OCI-M2 (cell line): ENCODE measurements at regions not wholly inside any gene's neighbourhood (a gene's known extent, or its start where the extent isn't known, plus 50 kb on each side); places are given as distances from the start of the nearest gene placed in this dataset.
"Not testable (repeated sequence)": the region's sequence is repeated elsewhere in the genome, so short reads cannot be mapped to it uniquely, and the experiment has no call there.

Experiments used
- DNase-seq: peaks from one replicate; lab custom pipeline; 2025; ENCODE audit not compliant: unreplicated experiment; lab: John Stamatoyannopoulos, UW

DNA sequence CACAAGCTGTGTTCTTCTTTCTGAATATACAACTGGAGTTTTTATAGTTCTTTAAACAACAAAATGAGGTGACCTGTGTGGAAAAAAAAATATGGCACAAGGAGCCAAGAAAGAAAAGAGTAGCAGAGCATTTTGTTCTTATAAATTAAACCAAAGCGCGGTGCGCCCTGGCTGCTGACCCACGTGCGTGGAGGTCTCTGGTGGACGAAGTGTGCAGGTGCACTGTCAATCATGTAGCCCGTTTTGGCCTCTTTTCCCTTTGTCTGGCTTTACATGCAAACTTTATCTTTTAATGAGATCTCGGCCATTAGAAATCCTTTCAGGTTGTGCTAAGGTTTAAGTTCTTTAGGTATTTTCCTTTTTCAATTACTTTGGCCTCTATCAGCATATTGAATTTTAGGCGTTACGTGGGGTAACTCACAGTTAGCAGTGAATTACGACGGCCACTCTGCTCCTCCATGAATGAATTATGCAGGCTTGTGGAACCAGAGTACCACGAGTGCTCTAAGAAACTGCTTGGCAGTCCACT, 443.9 kb upstream of the SLC10A2 start:
- DNase-seq: no peak

DNA sequence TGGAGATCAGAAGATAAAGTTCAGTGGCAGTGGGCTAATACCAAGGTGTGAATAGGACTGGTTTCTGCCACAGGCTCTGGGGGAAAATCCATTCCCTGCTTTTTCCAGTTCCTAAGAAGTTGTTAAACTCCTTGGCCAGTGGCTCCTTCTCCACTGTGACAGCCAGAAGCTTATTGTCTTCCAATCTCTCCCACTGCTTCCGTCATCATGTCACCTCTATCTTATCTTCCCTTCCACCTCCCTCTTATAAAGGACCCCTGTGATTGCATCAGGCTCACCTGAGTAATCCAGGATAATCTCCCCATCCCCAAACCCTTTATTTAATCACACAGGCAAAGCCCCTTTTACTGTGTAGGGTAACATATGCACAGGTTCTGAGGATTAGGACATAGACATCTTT, 431.2 kb upstream of the SLC10A2 start:
- no peak for DNase-seq

DNA sequence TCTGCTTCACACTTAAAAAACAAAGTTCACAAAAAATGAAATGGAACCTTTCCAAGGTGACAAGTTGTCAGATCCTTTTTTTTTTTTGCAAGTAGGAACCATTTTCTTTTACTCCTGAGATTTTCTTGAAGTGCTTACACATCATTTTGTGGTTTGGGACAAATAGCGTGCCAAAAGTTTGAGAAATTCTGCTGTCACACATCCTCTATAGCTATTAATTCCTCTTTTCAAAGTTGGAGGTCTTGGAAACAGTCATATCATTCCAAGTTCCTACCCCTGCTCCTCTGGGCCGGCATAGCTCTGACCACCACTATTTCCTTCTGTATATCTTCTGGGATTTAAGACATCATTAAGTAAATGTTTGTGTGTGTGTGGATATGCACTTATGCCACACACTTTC, 421.6 kb upstream of the SLC10A2 start:
- no peak for DNase-seq

DNA sequence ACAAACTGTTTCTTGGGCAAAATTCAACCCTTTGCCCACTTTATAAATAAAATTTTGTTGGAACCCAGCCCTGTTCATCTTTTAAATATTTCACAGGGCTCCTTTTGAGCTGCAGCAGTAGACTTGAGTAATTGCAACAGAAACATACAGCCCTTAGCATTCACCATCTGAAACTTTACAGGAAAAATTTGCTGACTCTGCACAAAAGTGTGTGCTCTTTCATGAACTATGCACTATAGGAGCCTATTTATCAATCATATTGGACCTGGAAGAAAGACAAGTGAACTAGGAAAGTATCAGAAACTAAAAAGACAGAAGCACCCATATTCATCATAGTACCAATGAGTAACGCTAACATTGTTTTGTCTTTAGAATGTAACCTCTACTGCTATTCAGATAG, 406.9 kb upstream of the SLC10A2 start:
- DNase-seq: no peak

DNA sequence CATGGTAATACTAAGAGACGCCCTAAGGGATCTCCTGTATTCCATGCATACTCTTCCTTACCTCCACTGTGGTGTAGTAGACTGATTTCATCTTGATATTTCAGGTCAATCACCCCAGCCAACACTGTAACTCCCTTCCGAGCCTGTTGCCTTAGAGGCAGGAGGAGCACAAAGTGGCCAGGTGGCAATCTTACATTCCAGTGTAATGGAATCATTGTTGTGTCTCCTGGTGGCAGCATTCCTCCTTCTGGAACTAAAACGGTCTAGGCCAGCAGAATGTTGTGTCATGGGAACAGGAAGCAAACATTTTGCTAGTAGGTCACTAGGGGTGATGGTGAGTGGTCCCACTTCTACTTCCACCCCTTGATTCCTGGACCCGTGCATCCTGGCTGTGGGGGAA, 405.7 kb upstream of the SLC10A2 start:
- no peak for DNase-seq

DNA sequence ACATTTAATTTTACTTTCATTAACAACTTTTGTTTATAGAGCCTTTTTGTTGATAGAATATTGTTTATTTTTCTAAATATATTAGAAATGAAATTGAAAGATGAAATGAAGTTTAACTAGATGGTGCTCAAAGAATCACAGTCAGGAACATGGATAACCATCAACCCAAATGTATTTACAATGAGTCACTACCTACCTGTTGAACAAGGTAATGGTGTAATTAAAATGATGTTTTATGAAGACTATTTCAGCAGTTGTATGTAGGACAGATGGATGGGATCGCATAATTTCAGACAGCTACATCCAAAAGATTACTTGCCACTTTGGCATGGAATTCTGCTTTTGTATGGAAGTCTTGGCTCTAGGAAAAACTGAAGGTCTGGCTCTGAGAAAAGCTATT, 403.6 kb upstream of the SLC10A2 start:
- DNase-seq: no peak

DNA sequence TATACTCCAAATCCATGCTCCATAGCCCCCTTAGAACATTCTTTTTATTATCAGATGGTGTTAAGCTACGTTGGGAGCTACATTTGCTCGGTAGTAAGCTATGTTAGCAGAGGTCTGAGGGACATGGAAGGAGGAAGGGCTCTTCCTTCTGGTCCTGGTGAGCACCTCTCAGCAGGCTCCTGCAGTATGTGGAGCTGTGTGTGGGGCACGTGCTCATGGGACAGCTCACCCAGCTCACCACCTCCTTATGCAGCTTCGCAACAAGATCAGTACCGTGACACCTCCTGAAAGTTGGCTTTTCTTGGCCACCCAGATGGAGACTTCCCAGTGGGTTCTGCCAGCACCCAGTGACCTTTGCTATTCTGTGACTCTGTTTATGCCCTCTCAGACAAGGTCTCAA, 400.5 kb upstream of the SLC10A2 start:
- DNase-seq: no peak

DNA sequence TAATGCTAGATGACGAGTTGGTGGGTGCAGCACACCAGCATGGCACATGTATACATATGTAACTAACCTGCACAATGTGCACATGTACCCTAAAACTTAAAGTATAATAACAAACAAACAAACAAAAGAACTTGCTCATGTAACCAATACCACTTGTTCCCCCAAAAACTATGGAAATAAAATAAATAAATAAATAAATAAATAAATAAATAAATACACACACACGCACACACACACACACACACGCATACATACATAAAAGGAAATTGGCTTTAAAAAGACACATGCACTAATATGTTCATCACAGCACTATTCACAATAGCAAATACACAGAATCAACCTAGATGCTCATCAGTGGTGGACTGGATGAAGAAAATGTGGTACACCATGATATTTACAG, 394.0 kb upstream of the SLC10A2 start:
- not testable (repeated sequence) for DNase-seq

DNA sequence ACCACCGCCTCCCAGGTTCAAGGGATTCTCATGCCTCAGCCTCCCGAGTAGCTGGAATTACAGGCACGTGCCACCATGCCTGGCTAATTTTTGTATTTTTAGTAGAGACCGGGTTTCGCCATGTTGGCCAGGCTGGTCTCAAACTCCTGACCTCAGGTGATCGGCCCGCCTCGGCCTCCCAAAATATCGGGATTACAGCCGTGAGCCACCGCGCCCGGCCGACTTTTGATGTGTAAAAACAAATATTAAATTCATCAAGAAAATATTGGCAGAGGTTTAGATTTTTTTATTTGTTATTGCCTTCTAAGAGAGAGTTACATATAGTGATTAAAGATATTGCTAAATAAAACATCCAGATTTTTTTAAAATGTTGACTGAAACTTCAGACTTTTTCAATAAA, 390.8 kb upstream of the SLC10A2 start:
- not testable (repeated sequence) for DNase-seq

DNA sequence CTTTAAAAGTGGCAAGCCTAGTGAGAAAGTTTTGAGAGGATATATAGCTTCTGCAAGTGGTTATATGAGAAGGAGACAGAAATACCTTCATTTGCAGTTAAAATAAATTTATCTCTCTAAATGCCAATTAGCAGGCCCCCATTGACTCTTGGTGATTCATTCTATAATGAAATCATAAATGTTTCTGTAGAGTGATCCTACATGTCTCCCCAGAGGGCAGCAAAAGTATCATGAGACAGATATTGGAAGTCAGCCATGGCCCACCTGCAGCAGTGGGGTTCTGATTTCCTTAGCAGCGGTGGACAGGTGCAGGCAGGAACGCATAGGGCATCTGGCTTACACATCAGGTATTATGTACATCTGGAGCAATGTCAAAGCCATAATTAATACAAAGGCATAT, 385.4 kb upstream of the SLC10A2 start:
- no peak for DNase-seq

DNA sequence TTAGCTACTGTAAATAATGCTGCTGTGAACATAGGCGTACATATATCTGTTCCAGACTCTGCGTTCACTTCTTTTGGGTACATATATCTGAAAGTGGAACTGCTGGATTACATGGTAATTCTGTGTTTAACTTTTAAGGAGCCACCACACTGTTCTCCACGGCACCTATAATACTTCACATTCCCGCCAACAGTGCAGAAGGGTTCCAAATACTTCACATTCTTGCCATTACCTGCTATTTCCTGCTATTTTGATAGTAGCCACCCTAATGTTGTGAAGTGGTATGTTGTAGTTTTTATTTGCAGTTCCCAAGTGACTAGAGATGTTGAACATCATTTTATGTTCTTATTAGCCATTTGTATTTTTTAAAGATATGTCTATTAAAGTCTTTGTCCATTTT, 377.4 kb upstream of the SLC10A2 start:
- DNase-seq: no peak

DNA sequence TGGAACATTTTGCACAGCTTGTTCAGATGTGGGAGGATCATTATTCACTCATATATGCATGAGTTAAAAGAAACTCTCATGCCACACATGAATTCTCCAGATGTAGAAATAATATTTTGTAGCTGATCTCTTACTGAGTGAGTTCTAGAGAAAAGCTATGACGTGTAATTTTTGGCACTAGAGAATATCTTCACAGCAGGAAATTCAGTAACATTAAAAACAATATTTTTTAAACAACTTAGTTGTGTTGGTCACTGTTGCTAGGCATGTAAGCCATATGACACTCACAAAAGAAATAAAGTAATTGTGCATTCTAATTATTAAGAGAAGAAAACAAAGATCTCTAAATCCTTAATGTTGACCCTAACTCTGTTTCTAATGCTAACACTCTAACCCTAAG, 371.4 kb upstream of the SLC10A2 start:
- no peak for DNase-seq

DNA sequence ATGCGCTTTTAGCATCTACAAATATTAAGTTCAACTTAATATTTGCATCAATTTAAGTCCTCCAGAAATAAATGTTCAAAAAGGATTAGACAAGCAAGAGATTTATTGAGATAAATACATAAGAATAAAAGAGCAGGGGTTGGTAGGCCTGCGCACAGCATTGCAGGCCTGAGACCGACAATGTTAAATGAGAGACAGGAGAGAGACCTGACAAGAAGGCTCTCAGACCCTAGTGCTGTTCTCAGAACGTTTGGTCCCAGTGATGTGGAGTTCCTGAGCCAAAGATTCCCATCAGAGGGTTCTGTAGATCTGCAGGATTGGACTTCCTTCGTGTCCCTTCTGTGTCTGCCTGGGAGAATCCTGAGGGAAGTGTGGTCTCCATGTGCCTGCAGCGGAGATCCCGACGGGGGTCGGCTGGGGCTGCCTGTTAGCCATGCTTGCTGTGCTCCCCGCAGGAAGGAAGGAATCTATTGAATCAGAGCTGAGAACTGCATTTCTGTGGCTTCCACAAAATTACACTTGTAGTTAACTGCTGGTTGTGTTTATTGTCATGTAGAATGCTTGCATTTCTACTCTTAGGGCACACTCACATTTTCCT, 369.9 kb upstream of the SLC10A2 start:
- DNase-seq: no peak

DNA sequence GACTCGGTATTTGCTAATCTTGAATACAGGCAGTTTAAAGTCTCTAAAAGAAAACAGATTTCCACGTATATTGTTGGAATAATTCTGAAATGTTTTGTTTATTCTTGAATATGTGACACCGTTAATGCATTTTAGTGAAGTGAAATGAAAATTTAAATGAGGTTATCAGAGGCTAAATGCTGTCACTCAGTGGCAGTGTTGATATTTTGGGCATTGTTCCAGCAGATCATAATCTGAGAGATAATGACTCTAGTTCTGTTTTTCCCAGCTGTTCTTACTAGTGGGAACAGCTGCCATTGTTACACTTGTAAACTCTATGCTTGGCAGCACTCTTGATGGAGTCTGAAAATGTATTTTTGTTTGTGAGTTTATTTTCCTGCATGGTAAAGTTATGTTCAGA, 365.6 kb upstream of the SLC10A2 start:
- no peak for DNase-seq

DNA sequence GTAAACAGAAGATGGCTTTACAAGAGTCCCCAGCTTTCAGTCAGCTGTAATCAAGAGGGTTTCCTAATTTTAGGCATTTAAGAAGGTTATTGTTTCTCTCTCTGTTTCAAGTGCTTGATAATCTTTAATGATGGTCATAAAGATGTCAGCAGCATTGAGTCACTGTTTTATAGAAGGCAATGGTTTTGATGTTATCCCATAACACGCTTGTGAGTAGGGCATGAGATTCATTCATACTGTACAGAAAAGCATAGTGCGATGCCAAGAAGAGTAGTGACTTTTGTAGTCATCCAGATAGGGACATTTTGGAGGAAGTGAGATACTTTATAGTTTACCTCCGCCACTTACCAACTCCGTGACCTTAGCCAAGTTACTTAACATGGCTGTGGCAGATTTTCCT, 364.2 kb upstream of the SLC10A2 start:
- no peak for DNase-seq

DNA sequence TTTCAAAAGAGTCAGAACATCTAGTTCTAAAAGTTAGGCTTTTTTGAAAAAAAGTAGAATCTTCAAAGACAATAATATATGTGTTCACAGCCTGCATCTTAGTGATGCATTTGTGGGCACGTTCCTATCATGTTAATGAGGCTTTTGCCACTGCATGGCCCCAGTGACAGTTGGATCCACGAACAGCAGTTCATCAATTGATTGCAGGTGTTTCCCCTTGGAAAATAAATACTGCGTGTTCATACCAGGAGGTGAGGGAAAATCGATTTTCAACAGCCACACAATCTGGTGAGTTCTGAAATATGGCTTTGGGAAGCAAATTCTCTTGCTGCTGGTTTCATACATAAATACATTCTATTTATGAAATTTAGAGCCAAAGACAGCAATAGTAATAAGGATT, 343.8 kb upstream of the SLC10A2 start:
- DNase-seq: no peak

DNA sequence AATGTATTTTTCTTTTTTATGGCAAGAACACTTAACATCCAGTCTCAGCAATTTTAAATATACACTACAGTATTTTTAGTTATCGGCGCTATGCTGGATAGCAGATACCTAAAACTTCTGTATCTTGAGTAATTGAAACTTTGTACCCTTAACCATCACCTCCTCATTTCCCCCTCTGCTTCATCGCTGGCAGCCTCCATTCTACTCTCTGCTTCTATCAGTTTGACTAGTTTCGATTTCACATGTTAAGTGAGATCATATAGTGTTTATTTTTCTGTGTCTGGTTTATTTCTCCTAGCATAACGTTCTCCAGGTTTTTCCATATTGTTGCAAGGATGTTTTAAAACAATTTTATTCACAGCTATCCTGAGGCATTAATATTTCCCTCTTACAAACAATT, 340.8 kb upstream of the SLC10A2 start:
- no peak for DNase-seq

DNA sequence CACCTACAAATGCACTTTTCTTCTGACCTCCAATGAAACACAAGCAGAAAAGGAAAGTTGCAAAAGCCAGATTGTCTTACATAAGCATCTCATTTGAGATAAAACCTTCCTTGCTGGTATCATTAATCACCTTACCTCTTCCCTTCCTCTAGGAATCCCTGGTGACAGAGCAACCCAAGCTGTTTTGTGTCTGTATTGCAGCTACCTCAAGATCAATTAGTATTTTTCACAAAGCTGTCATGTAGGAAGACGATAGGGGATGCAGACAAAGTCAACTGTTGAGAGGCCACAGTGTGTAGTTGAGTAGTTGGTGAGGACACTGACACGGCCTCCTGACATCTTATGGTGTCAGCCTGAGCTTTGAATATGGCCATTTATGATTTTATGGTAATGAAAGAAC, 339.1 kb upstream of the SLC10A2 start:
- DNase-seq: no peak

DNA sequence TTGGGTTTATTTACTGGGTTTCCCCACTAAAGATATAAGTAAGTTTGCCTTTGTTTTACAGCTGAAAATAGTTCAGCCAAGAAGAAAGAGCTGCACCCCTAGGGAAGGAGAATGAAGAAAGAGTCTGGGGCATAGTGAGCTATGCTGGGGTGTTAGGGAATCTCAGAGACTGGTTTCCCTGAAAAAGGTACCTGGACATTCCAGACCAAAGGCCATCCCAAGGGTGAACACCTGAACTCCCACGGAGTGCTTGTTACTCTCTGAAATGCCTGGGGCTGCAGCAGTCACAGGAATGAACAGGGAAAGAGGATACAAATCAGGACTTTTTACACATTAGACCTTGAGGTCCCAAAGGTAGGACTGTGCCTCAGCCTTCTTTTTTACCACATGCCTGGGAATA, 337.6 kb upstream of the SLC10A2 start:
- DNase-seq: no peak

DNA sequence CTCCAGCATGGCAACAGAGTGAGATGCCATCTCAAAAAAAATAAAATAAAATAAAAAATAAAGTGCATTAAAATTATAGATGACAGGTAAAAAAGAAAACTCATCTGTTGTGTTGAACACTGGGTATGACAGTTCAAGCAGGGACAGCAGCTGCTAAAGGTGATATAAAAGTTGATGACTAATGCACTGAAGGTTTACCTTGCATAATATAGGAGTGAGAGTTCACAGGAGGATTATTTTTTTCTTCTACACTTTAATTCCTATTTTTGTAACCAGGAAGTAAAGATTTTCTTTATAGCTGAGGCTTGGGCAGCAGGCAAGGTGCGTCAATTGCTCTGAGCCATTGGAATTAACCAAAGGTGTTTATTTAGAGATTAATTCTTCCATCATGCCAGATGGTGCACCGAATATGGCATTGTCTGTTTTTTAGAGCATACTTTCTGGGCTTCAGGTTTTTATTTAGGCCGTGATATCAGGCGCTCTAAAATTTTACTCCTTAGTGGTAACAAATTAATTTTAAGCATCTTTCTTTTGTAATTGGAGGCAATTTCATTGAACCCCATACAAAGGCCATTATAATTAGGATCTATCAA, 337.0 kb upstream of the SLC10A2 start:
- DNase-seq: no peak

DNA sequence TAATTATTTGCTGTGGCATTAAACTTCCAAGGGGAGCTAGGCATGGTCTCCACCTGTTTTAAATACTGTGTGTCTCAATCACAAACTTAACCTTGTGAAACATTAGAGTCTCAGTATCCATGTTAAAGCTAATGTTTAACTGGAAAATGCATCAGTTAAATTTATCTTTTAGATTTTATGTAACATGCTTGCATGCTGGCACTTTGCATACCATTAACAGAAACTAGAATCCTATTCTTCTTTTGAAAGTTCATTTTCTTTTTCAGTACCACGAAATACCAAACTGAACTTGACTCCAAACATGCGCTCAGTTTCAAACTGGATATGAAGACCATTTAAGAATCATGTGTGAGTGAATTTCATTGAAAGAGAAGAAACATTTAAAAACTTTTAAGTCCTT, 328.9 kb upstream of the SLC10A2 start:
- no peak for DNase-seq

DNA sequence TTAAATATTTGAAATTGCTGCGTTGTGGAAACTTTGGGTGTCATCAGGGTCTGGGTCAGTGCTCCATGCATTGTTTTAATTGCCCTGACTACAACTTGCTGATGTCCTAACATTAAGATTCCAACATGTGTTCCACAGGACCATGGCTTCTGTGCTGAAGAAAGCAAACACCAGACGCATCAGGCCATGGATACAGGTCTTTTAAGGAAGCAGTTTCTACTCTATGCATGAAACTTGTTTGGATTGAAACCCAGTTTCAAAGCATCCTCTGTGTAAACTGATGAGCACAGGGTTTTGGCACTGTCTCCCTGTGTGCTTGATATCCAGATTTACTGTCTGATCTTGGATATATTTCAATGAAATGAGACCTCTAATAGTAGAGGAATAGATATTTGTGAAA, 328.4 kb upstream of the SLC10A2 start:
- no peak for DNase-seq

DNA sequence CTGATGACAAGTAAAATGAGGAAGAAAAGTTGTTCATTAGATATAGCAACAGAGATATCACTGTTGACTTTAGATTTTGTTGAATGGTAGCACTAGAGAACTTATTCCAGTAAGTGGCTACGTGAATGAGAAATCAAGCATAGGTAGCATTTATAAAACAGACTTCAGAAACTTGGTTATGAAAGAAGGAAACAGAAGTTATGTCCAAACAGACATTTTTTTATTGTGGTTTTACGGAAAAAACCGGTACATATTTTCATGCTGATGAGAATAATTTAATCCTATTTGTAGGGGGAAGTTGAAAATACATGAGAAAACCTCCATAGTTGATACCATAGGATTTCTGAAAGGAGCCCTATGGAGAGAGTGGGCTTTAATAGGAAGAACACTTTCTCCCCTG, 325.7 kb upstream of the SLC10A2 start:
- DNase-seq: no peak
